ENCODE measurements at regions not wholly inside any gene's neighbourhood (a gene's known extent, or its start where the extent isn't known, plus 50 kb on each side); places are given as distances from the start of the nearest gene placed in this dataset.

DNA sequence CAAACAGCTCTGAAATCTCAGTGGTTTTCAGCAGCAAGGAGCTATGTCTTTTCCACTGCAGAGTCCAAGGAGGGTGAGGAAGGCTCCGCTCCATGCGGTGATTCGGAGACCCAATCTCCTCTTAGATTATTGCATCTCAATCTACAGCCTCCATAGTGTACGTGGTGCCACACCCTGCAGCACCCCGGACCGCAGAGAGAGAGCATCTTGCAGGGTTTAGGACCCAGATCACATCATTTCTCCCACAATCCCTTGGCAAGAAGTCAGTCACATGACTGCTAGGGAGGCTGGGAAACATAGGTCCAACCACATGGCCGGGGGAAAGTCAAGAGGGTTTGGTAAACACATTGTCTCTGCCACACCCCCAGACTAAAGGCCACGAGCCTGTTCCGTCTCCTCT, 209.4 kb upstream of the TMEM132C start:
- POLR2A ChIA-PET, result no interaction called here
- no peak for DNase-seq (ENCODE audit: low spot score)
- H3K9me3 ChIP-seq (ENCODE audit: low read length), result no peaks in the 10 kb centered on the region
- intact Hi-C loops (cut with micrococcal nuclease; ENCODE audit: unreplicated experiment), result no loop called here
- no peak overlapping the region for H2AFZ ChIP-seq (ENCODE audit: low read length)
- H4K20me1 ChIP-seq (ENCODE audit: insufficient read depth, low read length), result no peaks in the 10 kb centered on the region
- no peaks in the 10 kb centered on the region for H3K36me3 ChIP-seq (ENCODE audit: insufficient read depth, low read length)
- TF ChIP-seq, protein P1, sequence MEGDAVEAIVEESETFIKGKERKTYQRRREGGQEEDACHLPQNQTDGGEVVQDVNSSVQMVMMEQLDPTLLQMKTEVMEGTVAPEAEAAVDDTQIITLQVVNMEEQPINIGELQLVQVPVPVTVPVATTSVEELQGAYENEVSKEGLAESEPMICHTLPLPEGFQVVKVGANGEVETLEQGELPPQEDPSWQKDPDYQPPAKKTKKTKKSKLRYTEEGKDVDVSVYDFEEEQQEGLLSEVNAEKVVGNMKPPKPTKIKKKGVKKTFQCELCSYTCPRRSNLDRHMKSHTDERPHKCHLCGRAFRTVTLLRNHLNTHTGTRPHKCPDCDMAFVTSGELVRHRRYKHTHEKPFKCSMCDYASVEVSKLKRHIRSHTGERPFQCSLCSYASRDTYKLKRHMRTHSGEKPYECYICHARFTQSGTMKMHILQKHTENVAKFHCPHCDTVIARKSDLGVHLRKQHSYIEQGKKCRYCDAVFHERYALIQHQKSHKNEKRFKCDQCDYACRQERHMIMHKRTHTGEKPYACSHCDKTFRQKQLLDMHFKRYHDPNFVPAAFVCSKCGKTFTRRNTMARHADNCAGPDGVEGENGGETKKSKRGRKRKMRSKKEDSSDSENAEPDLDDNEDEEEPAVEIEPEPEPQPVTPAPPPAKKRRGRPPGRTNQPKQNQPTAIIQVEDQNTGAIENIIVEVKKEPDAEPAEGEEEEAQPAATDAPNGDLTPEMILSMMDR (conservative IDR thresholded peaks at IDR 0.05; ENCODE audit: low read length), result no peak
- TF ChIP-seq EZH2phosphoT487 (IDR thresholded peaks at IDR 0.05; ENCODE audit: borderline replicate concordance, low read depth, low read length), result no peak
- CTCF ChIA-PET (ENCODE audit: unreplicated experiment), result no interaction called here
- H3K4me2 ChIP-seq (ENCODE audit: low read length), result no peak overlapping the region
- no peak overlapping the region for H3K27ac ChIP-seq (ENCODE audit: low read depth, low read length, poor library complexity, severe bottlenecking)
- H3K79me2 ChIP-seq (ENCODE audit: insufficient read depth, low read depth, low read length), result no peaks in the 10 kb centered on the region
- no peaks in the 10 kb centered on the region for H3K9me2 ChIP-seq (ENCODE audit: insufficient read depth, low read length)
- no TSS peak for BruUV-seq (replicated peaks)
- no peak overlapping the region for H3K4me3 ChIP-seq (ENCODE audit: low read depth, low read length, poor library complexity, severe bottlenecking)
- no peaks in the 10 kb centered on the region for H3K4me1 ChIP-seq (ENCODE audit: insufficient read depth, low read length, poor library complexity, severe bottlenecking)

DNA sequence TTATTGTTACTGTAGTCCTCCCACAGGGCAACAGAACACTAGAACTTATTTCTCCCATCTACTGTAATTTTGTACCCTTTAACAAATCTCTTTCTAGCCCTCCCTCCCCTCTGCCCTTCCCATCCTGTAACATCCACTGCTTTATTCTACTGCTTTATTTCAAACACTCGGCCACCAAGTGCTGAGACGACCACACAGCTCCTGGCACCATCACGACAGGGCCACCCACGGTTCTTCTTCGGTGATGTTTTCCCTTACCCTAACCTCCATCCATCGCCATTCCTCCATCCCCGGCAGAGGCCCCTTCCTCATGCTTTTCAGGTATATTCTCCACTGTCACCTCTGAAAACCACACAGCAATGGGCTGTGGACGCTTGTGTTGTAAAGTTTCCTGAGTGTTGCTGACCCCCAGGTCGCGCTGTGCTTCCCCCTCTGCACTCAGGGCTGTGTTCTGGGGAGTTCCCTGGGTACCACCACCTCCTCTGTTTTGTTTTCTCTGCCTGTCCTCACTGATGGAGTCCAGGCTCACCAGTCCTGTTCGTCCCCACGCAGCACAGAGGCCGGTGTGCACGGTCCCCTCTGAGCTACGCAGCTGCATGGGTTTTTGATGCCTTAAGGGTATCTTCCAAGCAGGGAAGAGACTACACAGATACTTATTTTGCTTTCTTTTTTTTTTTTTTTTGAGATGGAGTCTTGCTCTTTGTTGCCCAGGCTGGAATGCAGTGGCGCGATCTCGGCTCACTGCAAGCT, 207.2 kb upstream of the TMEM132C start:
- intact Hi-C loops (cut with micrococcal nuclease; ENCODE audit: unreplicated experiment), result no loop called here
- ChIA-PET CTCF (ENCODE audit: unreplicated experiment) (interaction anchor here (0.6 kb wide), 1 partner anchor 10 kb away, joined by 6 read pairs; no protein-coding TSS in a partner anchor), POLR2A (interaction anchor here (0.6 kb wide), 2 partner anchors 130 to 1546 kb away, joined by 3 read pairs; no protein-coding TSS in a partner anchor)
- no peak overlapping the region for H3K27ac ChIP-seq (ENCODE audit: low read depth, low read length, poor library complexity, severe bottlenecking)
- no peak overlapping the region for H3K4me2 ChIP-seq (ENCODE audit: low read length)
- TF ChIP-seq EZH2phosphoT487 (IDR thresholded peaks at IDR 0.05; ENCODE audit: borderline replicate concordance, low read depth, low read length), result no peak
- TF ChIP-seq, protein P1 (conservative IDR thresholded peaks at IDR 0.05; ENCODE audit: low read length), result no peak
- BruUV-seq (replicated peaks), result no TSS peak
- H3K9me3 ChIP-seq (ENCODE audit: low read length), result no peaks in the 10 kb centered on the region
- H4K20me1 ChIP-seq (ENCODE audit: insufficient read depth, low read length), result no peaks in the 10 kb centered on the region
- no peak overlapping the region for H3K4me3 ChIP-seq (ENCODE audit: low read depth, low read length, poor library complexity, severe bottlenecking)
- H3K79me2 ChIP-seq (ENCODE audit: insufficient read depth, low read depth, low read length), result no peaks in the 10 kb centered on the region
- no peak overlapping the region for H2AFZ ChIP-seq (ENCODE audit: low read length)
- H3K4me1 ChIP-seq (ENCODE audit: insufficient read depth, low read length, poor library complexity, severe bottlenecking), result no peaks in the 10 kb centered on the region
- DNase-seq (ENCODE audit: low spot score), result no peak
- H3K9me2 ChIP-seq (ENCODE audit: insufficient read depth, low read length), result no peaks in the 10 kb centered on the region
- no peaks in the 10 kb centered on the region for H3K36me3 ChIP-seq (ENCODE audit: insufficient read depth, low read length)

DNA sequence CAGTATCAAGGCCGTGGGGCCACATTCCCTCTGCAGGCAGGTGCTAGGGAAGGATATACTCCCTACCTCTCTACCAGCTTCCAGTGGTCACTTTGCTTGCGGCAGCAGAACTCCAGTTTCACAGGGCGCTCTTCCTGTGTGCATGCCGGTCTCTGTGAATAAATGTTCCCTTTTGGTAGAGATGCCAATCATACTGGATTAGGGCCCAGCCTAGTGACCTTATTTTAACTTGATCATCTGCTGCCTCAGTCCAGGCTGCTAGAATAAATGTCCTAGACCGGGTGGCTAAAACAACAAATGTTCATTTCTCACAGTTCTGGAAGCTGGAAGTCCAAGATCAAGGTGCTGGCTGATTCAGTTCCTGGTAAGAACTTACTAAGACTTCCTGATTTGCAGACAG, 198.8 kb upstream of the TMEM132C start:
- Histone ChIP-seq H3K4me1 (ENCODE audit: insufficient read depth, low read length, poor library complexity, severe bottlenecking) (no peaks in the 10 kb centered on the region), H3K9me2 (ENCODE audit: insufficient read depth, low read length) (no peaks in the 10 kb centered on the region), H2AFZ (ENCODE audit: low read length) (no peak overlapping the region), H3K4me3 (ENCODE audit: low read depth, low read length, poor library complexity, severe bottlenecking) (no peak overlapping the region), H3K4me2 (ENCODE audit: low read length) (no peak overlapping the region), H3K27ac (ENCODE audit: low read depth, low read length, poor library complexity, severe bottlenecking) (no peak overlapping the region), H3K9me3 (ENCODE audit: low read length) (no peaks in the 10 kb centered on the region), H4K20me1 (ENCODE audit: insufficient read depth, low read length) (no peaks in the 10 kb centered on the region), H3K36me3 (ENCODE audit: insufficient read depth, low read length) (no peaks in the 10 kb centered on the region), H3K79me2 (ENCODE audit: insufficient read depth, low read depth, low read length) (no peaks in the 10 kb centered on the region)
- no peak for DNase-seq (ENCODE audit: low spot score)
- intact Hi-C loops (cut with micrococcal nuclease; ENCODE audit: unreplicated experiment), result loop anchor here (5.0 kb wide), 3 partner anchors 286 to 961 kb away; no protein-coding TSS in a partner anchor
- no TSS peak for BruUV-seq (replicated peaks)
- ChIA-PET CTCF (ENCODE audit: unreplicated experiment) (no interaction called here), POLR2A (interaction anchor here (1.6 kb wide), 1 partner anchor 39 kb away, joined by 3 read pairs; no protein-coding TSS in a partner anchor)
- TF ChIP-seq EZH2phosphoT487 (IDR thresholded peaks at IDR 0.05; ENCODE audit: borderline replicate concordance, low read depth, low read length), result no peak
- TF ChIP-seq, protein P1 (conservative IDR thresholded peaks at IDR 0.05; ENCODE audit: low read length), result no peak
